H9 (cell line): ENCODE measurements at regions not wholly inside any gene's neighbourhood (a gene's known extent, or its start where the extent isn't known, plus 50 kb on each side); places are given as distances from the start of the nearest gene placed in this dataset.

Experiments
- DNase-seq: peaks from one replicate; pipeline ENCODE4 v3.0.0-alpha.2; 2017
- H2AFZ ChIP-seq: one replicate; pipeline ENCODE4 v1.6.1; 2013; ENCODE audit warnings: mild to moderate bottlenecking, low read length, control low read depth, moderate library complexity
- H2AK5ac ChIP-seq: 2 replicates; pipeline ENCODE4 v1.6.1; 2013; ENCODE audit warnings: low read length, control low read depth, mixed read lengths; ENCODE audit not compliant: insufficient read length
- H2BK120ac ChIP-seq: one replicate; pipeline ENCODE4 v1.6.1; 2013; ENCODE audit warnings: low read depth, mild to moderate bottlenecking, low read length, control low read depth, inconsistent platforms; ENCODE audit not compliant: poor library complexity, severe bottlenecking
- H2BK12ac ChIP-seq: 2 replicates; pipeline ENCODE4 v1.6.1; 2013; ENCODE audit warnings: low read length, control low read depth, mixed read lengths, low read depth; ENCODE audit not compliant: insufficient read length
- H2BK15ac ChIP-seq: 2 replicates; pipeline ENCODE4 v1.6.1; 2013; ENCODE audit warnings: low read depth, low read length, control low read depth
- H2BK20ac ChIP-seq: one replicate; pipeline ENCODE4 v1.6.1; 2013; ENCODE audit warnings: low read depth, mild to moderate bottlenecking, low read length, control low read depth, inconsistent platforms; ENCODE audit not compliant: poor library complexity, severe bottlenecking
- H2BK5ac ChIP-seq: 2 replicates; pipeline ENCODE4 v1.6.1; 2013; ENCODE audit warnings: low read length, control low read depth, mixed read lengths; ENCODE audit not compliant: insufficient read length
- H3K14ac ChIP-seq: 2 replicates; pipeline ENCODE4 v1.6.1; 2013; ENCODE audit warnings: low read length, control low read depth; ENCODE audit not compliant: insufficient read depth
- H3K18ac ChIP-seq: 2 replicates; pipeline ENCODE4 v1.6.1; 2013; ENCODE audit warnings: low read depth, mild to moderate bottlenecking, mixed read lengths, low read length, control low read depth; ENCODE audit not compliant: insufficient read length
- H3K23ac ChIP-seq: 2 replicates; pipeline ENCODE4 v1.6.1; 2013; ENCODE audit warnings: low read length, control low read depth, mixed read lengths, low read depth; ENCODE audit not compliant: insufficient read length
- H3K23me2 ChIP-seq: 2 replicates; pipeline ENCODE4 v1.6.1; 2013; ENCODE audit warnings: low read depth, mild to moderate bottlenecking, mixed read lengths, low read length, control low read depth; ENCODE audit not compliant: insufficient read length, poor library complexity, severe bottlenecking
- H3K27ac ChIP-seq: 2 replicates; pipeline ENCODE4 v1.5.1; 2013; ENCODE audit warnings: low read length, control low read depth, mixed read lengths, low read depth; ENCODE audit not compliant: insufficient read length
- H3K27me3 ChIP-seq: 2 replicates; pipeline ENCODE4 v1.6.1; 2013; ENCODE audit warnings: low read length, control low read depth, inconsistent platforms; ENCODE audit not compliant: insufficient read depth
- H3K4ac ChIP-seq: 2 replicates; pipeline ENCODE4 v1.6.1; 2013; ENCODE audit warnings: low read depth, mild to moderate bottlenecking, control low read depth, inconsistent platforms, low read length, moderate library complexity
- H3K4me1 ChIP-seq: 2 replicates; pipeline ENCODE4 v1.6.1; 2013; ENCODE audit warnings: low read length, control low read depth, inconsistent platforms; ENCODE audit not compliant: insufficient read depth
- H3K4me2 ChIP-seq: 2 replicates; pipeline ENCODE4 v1.6.1; 2013; ENCODE audit warnings: low read length, control low read depth, mixed read lengths; ENCODE audit not compliant: insufficient read length, insufficient read depth
- H3K56ac ChIP-seq: 2 replicates; pipeline ENCODE4 v1.6.1; 2013; ENCODE audit warnings: low read depth, mild to moderate bottlenecking, mixed read lengths, low read length, control low read depth; ENCODE audit not compliant: insufficient read length
- H3K79me1 ChIP-seq: 2 replicates; pipeline ENCODE4 v1.6.1; 2013; ENCODE audit warnings: low read depth, mild to moderate bottlenecking, moderate library complexity, low read length, control low read depth, inconsistent platforms; ENCODE audit not compliant: insufficient read depth, poor library complexity, severe bottlenecking
- H3K79me2 ChIP-seq: 2 replicates; pipeline ENCODE4 v1.6.1; 2013; ENCODE audit warnings: low read length, control low read depth, inconsistent platforms; ENCODE audit not compliant: insufficient read depth
- H3K9ac ChIP-seq: 2 replicates; pipeline ENCODE4 v1.6.1; 2013; ENCODE audit warnings: low read length, control low read depth, mixed read lengths; ENCODE audit not compliant: insufficient read length; ENCODE audit errors: extremely low read depth
- H3K9me3 ChIP-seq: one replicate; pipeline ENCODE4 v1.6.1; 2013; ENCODE audit warnings: low read depth, low read length, inconsistent platforms; ENCODE audit not compliant: control insufficient read depth
- H3T11ph ChIP-seq: one replicate; pipeline ENCODE4 v1.6.1; 2013; ENCODE audit warnings: mild to moderate bottlenecking, low read length, control low read depth, inconsistent platforms
- H4K20me1 ChIP-seq: one replicate; pipeline ENCODE4 v1.6.1; 2013; ENCODE audit not compliant: control insufficient read depth, insufficient read length, insufficient read depth
- H4K5ac ChIP-seq: 2 replicates; pipeline ENCODE4 v1.6.1; 2013; ENCODE audit warnings: low read depth, mild to moderate bottlenecking, mixed read lengths, low read length, control low read depth; ENCODE audit not compliant: insufficient read length
- H4K8ac ChIP-seq: replicated peaks from 2 replicates; pipeline ENCODE4 v1.6.1; 2013; ENCODE audit warnings: low read length, control low read depth, mixed read lengths, low read depth; ENCODE audit not compliant: insufficient read length
- H4K91ac ChIP-seq: 2 replicates; pipeline ENCODE4 v1.6.1; 2013; ENCODE audit warnings: low read depth, mild to moderate bottlenecking, moderate library complexity, mixed read lengths, low read length, control low read depth; ENCODE audit not compliant: insufficient read length
- H3K27ac Mint-ChIP-seq, 3 experiments: 2 replicates in 2 of 3; 3 replicates in 1 of 3; pipeline ENCODE4 v1.8.0; 2020 to 2021; ENCODE audit warnings: mixed read lengths in 3 of 3, mild to moderate bottlenecking in 1 of 3, moderate library complexity in 1 of 3
- H3K27me3 Mint-ChIP-seq: 2 replicates; pipeline ENCODE4 v1.8.0; 2021; ENCODE audit warnings: low read depth, mild to moderate bottlenecking, moderate library complexity, mixed read lengths
- H3K36me3 Mint-ChIP-seq, 3 experiments: 2 replicates in 2 of 3; 3 replicates in 1 of 3; pipeline ENCODE4 v1.8.0; 2020 to 2021; ENCODE audit warnings: low read depth in 3 of 3, mixed read lengths in 3 of 3; ENCODE audit not compliant: insufficient read depth in 1 of 3
- H3K4me1 Mint-ChIP-seq, 2 experiments: 2 replicates each; pipeline ENCODE4 v1.8.0; 2020; ENCODE audit warnings: mixed read lengths in 2 of 2
- H3K4me3 Mint-ChIP-seq, 2 experiments: 2 replicates in 1 of 2; 3 replicates in 1 of 2; pipeline ENCODE4 v1.8.0; 2020 to 2021; ENCODE audit warnings: mild to moderate bottlenecking in 2 of 2, mixed read lengths in 2 of 2, moderate library complexity in 1 of 2
- H3K9me3 Mint-ChIP-seq, 2 experiments: 2 replicates in 1 of 2; 3 replicates in 1 of 2; pipeline ENCODE4 v1.8.0; 2020; ENCODE audit warnings: mild to moderate bottlenecking in 2 of 2, mixed read lengths in 2 of 2, moderate library complexity in 1 of 2
- CTCF ChIP-seq: fragments of 200-600 bp; sonication (generic); conservative IDR thresholded peaks from 3 replicates; pipeline ENCODE4 v1.8.0; 2021; ENCODE audit warnings: antibody characterized with exemption, mild to moderate bottlenecking
- WGBS: extraction: QIAGEN DNeasy Blood & Tissue Kit; methylation state at CpG from one replicate; pipeline ENCODE4 v1.1.7; 2013; ENCODE audit warnings: missing lambda C conversion rate, low lambda C conversion rate, mixed read lengths; ENCODE audit not compliant: insufficient read length; ENCODE audit errors: extremely low coverage; 5-methylcytosine and 5-hydroxymethylcytosine counted together

DNA sequence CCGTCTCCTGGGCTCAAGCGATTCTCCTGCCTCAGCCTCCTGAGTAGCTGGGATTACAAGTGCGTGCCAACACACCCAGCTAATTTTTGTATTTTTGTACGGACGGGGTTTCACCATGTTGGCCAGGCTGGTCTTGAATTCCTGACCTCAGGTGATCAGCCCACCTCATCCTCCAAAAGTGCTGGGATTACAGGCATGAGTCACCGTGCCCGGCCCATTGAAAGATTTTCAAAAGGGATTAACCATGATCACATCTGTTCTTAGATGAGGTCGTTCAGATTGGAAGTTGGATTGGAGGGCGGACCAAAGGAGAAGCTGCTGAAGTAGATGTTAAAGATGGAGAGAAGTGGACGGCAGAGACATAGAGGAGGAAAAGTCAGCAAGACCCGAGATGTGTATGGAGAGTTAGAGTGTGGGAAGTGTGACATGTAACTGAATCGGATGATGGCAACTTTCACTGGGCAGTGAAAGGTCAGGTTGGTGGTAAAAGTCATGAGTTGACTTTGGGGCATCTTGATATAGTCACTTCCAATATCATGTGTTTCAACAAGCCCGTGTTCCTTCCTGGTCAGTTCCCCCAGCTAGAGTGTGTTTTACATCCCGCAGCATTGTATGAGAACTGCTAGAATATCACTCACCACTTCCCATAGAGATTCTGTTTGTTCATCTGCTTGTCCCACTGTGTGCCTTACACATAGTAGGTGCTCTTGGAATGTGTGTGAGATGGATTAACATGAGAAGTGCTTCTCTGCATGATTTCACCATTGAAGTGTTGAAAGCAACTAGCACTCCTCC, 54.4 kb upstream of the TINAGL1 start:
- no peak overlapping the region for H2BK120ac ChIP-seq
- no peak overlapping the region for H2AFZ ChIP-seq
- H3K14ac ChIP-seq: no peak overlapping the region
- DNase-seq: no peak
- H3K4me1 ChIP-seq: no peaks in the 10 kb centered on the region
- H2BK15ac ChIP-seq: no peak overlapping the region
- no peaks in the 10 kb centered on the region for H3K79me2 ChIP-seq
- H2BK12ac ChIP-seq: no peak overlapping the region
- H3K9ac ChIP-seq: no peak overlapping the region
- TF ChIP-seq CTCF: no peak
- H4K8ac ChIP-seq: no peak overlapping the region
- H3K27me3 ChIP-seq: no peaks in the 10 kb centered on the region
- no peak overlapping the region for H3K4me2 ChIP-seq
- Mint-ChIP-seq H3K9me3 (no peaks in the 10 kb centered on the region), H3K27ac (no peak overlapping the region), H3K27me3 (no peaks in the 10 kb centered on the region; the same call in none of the 2 replicates), H3K4me3 (no peak overlapping the region), H3K4me1 (peaks cover 6 to 7% of the 10 kb centered on the region in 2 experiments; a peak in 3 of 4 replicates), H3K36me3 (no peaks in the 10 kb centered on the region)
- no peaks in the 10 kb centered on the region for H3K23me2 ChIP-seq
- no peak overlapping the region for H4K91ac ChIP-seq
- no CpG with 5 or more reads among the region's 14 CpGs for WGBS
- H2BK20ac ChIP-seq: no peak overlapping the region
- no peak overlapping the region for H3K56ac ChIP-seq
- H4K5ac ChIP-seq: no peak overlapping the region
- H3K23ac ChIP-seq: no peak overlapping the region
- no peaks in the 10 kb centered on the region for H4K20me1 ChIP-seq
- H3K27ac ChIP-seq: no peak overlapping the region
- H2AK5ac ChIP-seq: no peak overlapping the region
- no peak overlapping the region for H3K4ac ChIP-seq
- H3K9me3 ChIP-seq: no peaks in the 10 kb centered on the region
- no peak overlapping the region for H3T11ph ChIP-seq
- no peak overlapping the region for H3K18ac ChIP-seq
- no peak overlapping the region for H2BK5ac ChIP-seq
- H3K79me1 ChIP-seq: no peaks in the 10 kb centered on the region
